Neural cell (in vitro differentiated cells): ENCODE measurements at regions not wholly inside any gene's neighbourhood (a gene's known extent, or its start where the extent isn't known, plus 50 kb on each side); places are given as distances from the start of the nearest gene placed in this dataset.
"Not testable (repeated sequence)": the region's sequence is repeated elsewhere in the genome, so short reads cannot be mapped to it uniquely, and the experiment has no call there.

Experiments used
- H2AFZ ChIP-seq: fragments of 200-600, 300-800 bp; sonication (generic), shearing (Covaris generic); 2 replicates; pipeline ENCODE4 v1.6.0; 2014; ENCODE audit warnings: low read depth, mild to moderate bottlenecking, antibody characterized with exemption, low read length, moderate library complexity
- H3F3A ChIP-seq: fragments of 200-600 bp; shearing (Covaris generic); 2 replicates; pipeline ENCODE4 v1.6.1; 2016; ENCODE audit warnings: mild to moderate bottlenecking, moderate library complexity, mixed read lengths, antibody characterized with exemption, low read length; ENCODE audit not compliant: insufficient read depth, poor library complexity, severe bottlenecking
- H3K27ac ChIP-seq: fragments of 200-600, 300-800 bp; sonication (generic), shearing (Covaris generic); 2 replicates; pipeline ENCODE4 v1.5.1; 2014; ENCODE audit warnings: mild to moderate bottlenecking, low read length, moderate library complexity
- H3K27me3 ChIP-seq: fragments of 300-800, 200-600 bp; sonication (generic), shearing (Covaris generic); 2 replicates; pipeline ENCODE4 v1.6.0; 2014; ENCODE audit warnings: mild to moderate bottlenecking, low read depth, low read length, moderate library complexity; ENCODE audit not compliant: insufficient read depth
- H3K36me3 ChIP-seq: fragments of 300-800, 200-600 bp; sonication (generic), shearing (Covaris generic); 2 replicates; pipeline ENCODE4 v1.5.1; 2014; ENCODE audit warnings: mild to moderate bottlenecking, antibody characterized with exemption, low read length, moderate library complexity; ENCODE audit not compliant: insufficient read depth
- H3K4me2 ChIP-seq: fragments of 300-800, 200-600 bp; sonication (generic), shearing (Covaris generic); 2 replicates; pipeline ENCODE4 v1.6.0; 2014; ENCODE audit warnings: mild to moderate bottlenecking, low read length
- H3K4me3 ChIP-seq: fragments of 300-800, 200-600 bp; sonication (generic), shearing (Covaris generic); 2 replicates; pipeline ENCODE4 v1.5.1; 2014; ENCODE audit warnings: mild to moderate bottlenecking, low read length, moderate library complexity
- H3K79me2 ChIP-seq: fragments of 200-600 bp; shearing (Covaris generic); replicated peaks from 2 replicates; pipeline ENCODE4 v1.6.0; 2014; ENCODE audit warnings: mild to moderate bottlenecking, low read length, moderate library complexity; ENCODE audit not compliant: insufficient read depth
- H3K9ac ChIP-seq: fragments of 300-800, 200-600 bp; sonication (generic), shearing (Covaris generic); 2 replicates; pipeline ENCODE4 v1.6.1; 2016; ENCODE audit warnings: mild to moderate bottlenecking, low read length, mixed read lengths
- H3K9me2 ChIP-seq: fragments of 200-600 bp; shearing (Covaris generic); 2 replicates; pipeline ENCODE4 v1.6.1; 2016; ENCODE audit warnings: mild to moderate bottlenecking, low read length, mixed read lengths; ENCODE audit not compliant: insufficient read depth
- H3K9me3 ChIP-seq: fragments of 200-600, 300-800 bp; sonication (generic), shearing (Covaris generic); 2 replicates; pipeline ENCODE4 v1.6.1; 2016; ENCODE audit warnings: mild to moderate bottlenecking, mixed run types, low read length, moderate library complexity, mixed read lengths
- H4K20me1 ChIP-seq: fragments of 200-600 bp; shearing (Covaris generic); 2 replicates; pipeline ENCODE4 v1.6.1; 2016; ENCODE audit warnings: mild to moderate bottlenecking, mixed run types; ENCODE audit not compliant: insufficient read depth
- EP300 ChIP-seq: fragments of 450-650 bp; conservative IDR thresholded peaks from 2 replicates; pipeline ENCODE4 v1.6.1; 2014; ENCODE audit warnings: antibody characterized with exemption, mild to moderate bottlenecking, moderate library complexity; ENCODE audit not compliant: poor library complexity, severe bottlenecking
- EZH2 ChIP-seq: fragments of 200-600, 300-800 bp; shearing (Covaris generic), sonication (generic); IDR thresholded peaks from 2 replicates; pipeline ENCODE4 v1.6.1; 2014; ENCODE audit warnings: antibody characterized with exemption, low read length, borderline replicate concordance, mild to moderate bottlenecking; ENCODE audit not compliant: insufficient read depth, poor library complexity, severe bottlenecking
- MXI1 ChIP-seq: fragments of 450-650 bp; conservative IDR thresholded peaks from 2 replicates; pipeline ENCODE4 v1.6.1; 2014; ENCODE audit warnings: antibody characterized with exemption, mild to moderate bottlenecking; ENCODE audit not compliant: poor library complexity, severe bottlenecking
- POLR2AphosphoS5 ChIP-seq: IDR thresholded peaks from 2 replicates; pipeline ENCODE4 v1.6.1; 2012
- RAD21 ChIP-seq: fragments of 450-650 bp; conservative IDR thresholded peaks from 2 replicates; pipeline ENCODE4 v1.6.1; 2014; ENCODE audit warnings: antibody characterized with exemption, mild to moderate bottlenecking, moderate library complexity
- SMC3 ChIP-seq: fragments of 450-650 bp; conservative IDR thresholded peaks from 2 replicates; pipeline ENCODE4 v1.6.1; 2014; ENCODE audit warnings: antibody characterized with exemption, mild to moderate bottlenecking, moderate library complexity; ENCODE audit not compliant: poor library complexity
- TAF1 ChIP-seq: IDR thresholded peaks from 2 replicates; pipeline ENCODE4 v1.6.1; 2012; ENCODE audit warnings: low read depth
- TF ChIP-seq, protein P1 (sequence below): IDR thresholded peaks from 2 replicates; pipeline ENCODE4 v1.6.1; 2012; ENCODE audit warnings: borderline replicate concordance
- TF ChIP-seq, protein P2 (sequence below): fragments of 450-650 bp; IDR thresholded peaks from 2 replicates; pipeline ENCODE4 v1.5.1; 2014; ENCODE audit warnings: antibody characterized with exemption, mild to moderate bottlenecking, moderate library complexity; ENCODE audit not compliant: poor library complexity, severe bottlenecking

DNA sequence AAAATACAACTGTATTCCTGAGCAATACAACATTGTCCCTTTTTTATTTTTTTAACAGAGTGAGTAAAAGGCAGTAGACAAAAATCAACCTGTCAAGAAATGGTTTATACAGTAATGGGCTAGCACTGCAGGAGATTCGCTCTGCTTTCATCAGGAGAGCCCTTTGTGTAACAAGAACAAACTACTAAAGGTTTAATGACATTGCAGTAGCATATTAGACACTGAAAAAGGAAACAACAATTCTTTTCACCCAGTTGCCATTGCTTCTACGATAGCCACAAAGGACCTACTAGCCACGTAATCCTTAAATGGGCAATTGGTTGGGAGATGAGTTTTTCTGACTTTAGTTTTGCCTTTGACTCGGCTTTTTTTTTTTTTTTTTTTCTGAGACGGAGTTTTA lies 319.8 kb upstream of the TRPM3 start:
- Histone ChIP-seq H4K20me1 (no peaks in the 10 kb centered on the region), H3K27ac (no peak overlapping the region), H3K79me2 (no peaks in the 10 kb centered on the region), H3F3A (peaks cover 3% of the 10 kb centered on the region), H3K4me2 (no peak overlapping the region), H3K9me3 (no peaks in the 10 kb centered on the region), H3K27me3 (peaks cover 13% of the 10 kb centered on the region), H3K36me3 (no peaks in the 10 kb centered on the region), H2AFZ (no peak overlapping the region), H3K9me2 (no peaks in the 10 kb centered on the region), H3K4me3 (no peak overlapping the region), H3K9ac (no peak overlapping the region)
- TF ChIP-seq EP300, result no peak
- TF ChIP-seq RAD21, result no peak
- no peak for TF ChIP-seq TAF1
- TF ChIP-seq POLR2AphosphoS5, result no peak
- no peak for TF ChIP-seq EZH2
- TF ChIP-seq, protein P1, sequence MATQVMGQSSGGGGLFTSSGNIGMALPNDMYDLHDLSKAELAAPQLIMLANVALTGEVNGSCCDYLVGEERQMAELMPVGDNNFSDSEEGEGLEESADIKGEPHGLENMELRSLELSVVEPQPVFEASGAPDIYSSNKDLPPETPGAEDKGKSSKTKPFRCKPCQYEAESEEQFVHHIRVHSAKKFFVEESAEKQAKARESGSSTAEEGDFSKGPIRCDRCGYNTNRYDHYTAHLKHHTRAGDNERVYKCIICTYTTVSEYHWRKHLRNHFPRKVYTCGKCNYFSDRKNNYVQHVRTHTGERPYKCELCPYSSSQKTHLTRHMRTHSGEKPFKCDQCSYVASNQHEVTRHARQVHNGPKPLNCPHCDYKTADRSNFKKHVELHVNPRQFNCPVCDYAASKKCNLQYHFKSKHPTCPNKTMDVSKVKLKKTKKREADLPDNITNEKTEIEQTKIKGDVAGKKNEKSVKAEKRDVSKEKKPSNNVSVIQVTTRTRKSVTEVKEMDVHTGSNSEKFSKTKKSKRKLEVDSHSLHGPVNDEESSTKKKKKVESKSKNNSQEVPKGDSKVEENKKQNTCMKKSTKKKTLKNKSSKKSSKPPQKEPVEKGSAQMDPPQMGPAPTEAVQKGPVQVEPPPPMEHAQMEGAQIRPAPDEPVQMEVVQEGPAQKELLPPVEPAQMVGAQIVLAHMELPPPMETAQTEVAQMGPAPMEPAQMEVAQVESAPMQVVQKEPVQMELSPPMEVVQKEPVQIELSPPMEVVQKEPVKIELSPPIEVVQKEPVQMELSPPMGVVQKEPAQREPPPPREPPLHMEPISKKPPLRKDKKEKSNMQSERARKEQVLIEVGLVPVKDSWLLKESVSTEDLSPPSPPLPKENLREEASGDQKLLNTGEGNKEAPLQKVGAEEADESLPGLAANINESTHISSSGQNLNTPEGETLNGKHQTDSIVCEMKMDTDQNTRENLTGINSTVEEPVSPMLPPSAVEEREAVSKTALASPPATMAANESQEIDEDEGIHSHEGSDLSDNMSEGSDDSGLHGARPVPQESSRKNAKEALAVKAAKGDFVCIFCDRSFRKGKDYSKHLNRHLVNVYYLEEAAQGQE, result no peak
- TF ChIP-seq, protein P2, sequence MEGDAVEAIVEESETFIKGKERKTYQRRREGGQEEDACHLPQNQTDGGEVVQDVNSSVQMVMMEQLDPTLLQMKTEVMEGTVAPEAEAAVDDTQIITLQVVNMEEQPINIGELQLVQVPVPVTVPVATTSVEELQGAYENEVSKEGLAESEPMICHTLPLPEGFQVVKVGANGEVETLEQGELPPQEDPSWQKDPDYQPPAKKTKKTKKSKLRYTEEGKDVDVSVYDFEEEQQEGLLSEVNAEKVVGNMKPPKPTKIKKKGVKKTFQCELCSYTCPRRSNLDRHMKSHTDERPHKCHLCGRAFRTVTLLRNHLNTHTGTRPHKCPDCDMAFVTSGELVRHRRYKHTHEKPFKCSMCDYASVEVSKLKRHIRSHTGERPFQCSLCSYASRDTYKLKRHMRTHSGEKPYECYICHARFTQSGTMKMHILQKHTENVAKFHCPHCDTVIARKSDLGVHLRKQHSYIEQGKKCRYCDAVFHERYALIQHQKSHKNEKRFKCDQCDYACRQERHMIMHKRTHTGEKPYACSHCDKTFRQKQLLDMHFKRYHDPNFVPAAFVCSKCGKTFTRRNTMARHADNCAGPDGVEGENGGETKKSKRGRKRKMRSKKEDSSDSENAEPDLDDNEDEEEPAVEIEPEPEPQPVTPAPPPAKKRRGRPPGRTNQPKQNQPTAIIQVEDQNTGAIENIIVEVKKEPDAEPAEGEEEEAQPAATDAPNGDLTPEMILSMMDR, result no peak
- no peak for TF ChIP-seq MXI1
- TF ChIP-seq SMC3, result no peak

DNA sequence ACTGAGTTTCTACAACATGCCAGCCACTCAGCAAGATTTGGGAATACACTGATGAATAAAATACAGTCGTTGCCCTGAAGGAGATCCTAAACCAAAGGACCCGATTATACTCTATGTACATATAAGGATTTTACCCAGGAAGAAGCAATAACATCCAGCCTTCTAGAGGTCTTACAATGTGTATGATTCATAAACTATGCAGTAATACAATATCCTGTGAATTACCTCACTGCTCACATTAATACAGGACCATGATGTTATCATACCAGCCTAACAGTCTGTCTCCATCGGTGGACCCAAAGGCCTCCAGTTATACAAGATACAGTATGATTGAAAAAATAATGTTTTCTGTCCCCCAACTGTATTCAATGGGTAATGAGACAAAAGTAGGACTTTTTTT lies 310.5 kb upstream of the TRPM3 start:
- Histone ChIP-seq H3K4me2 (no peak overlapping the region), H2AFZ (no peak overlapping the region), H3K27ac (no peak overlapping the region), H3K9me3 (no peaks in the 10 kb centered on the region), H3K9me2 (no peaks in the 10 kb centered on the region), H4K20me1 (no peaks in the 10 kb centered on the region), H3F3A (no peaks in the 10 kb centered on the region), H3K27me3 (no peaks in the 10 kb centered on the region), H3K36me3 (no peaks in the 10 kb centered on the region), H3K9ac (no peak overlapping the region), H3K79me2 (no peaks in the 10 kb centered on the region), H3K4me3 (no peak overlapping the region)
- TF ChIP-seq POLR2AphosphoS5 (no peak), EZH2 (no peak), MXI1 (no peak), SMC3 (no peak), TAF1 (no peak), RAD21 (no peak), EP300 (no peak)
- TF ChIP-seq, protein P1, result no peak
- TF ChIP-seq, protein P2, result no peak

DNA sequence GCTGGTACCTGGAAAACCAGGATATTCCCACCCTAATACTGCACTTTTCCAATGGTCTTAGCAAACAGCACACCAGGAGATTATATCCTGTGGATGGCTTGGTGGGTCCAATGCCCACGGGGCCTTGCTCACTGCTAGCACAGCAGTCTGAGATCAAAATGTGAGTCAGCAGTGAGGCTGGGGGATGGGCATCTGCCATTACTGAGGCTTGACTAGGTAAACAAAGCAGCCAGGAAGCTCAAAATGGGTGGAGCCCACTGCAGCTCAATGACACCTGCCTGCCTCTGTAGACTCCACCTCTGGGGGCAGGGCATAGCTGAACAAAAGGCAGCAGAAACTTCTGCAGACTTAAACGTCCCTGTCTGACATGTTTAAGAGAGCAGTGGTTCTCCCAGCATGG lies 285.9 kb upstream of the TRPM3 start:
- not testable (repeated sequence) for H3K27ac ChIP-seq, H3K9me3 ChIP-seq, H3K9me2 ChIP-seq, H2AFZ ChIP-seq, H3K4me2 ChIP-seq, H4K20me1 ChIP-seq, H3K36me3 ChIP-seq, H3F3A ChIP-seq, H3K9ac ChIP-seq, H3K79me2 ChIP-seq, H3K4me3 ChIP-seq, H3K27me3 ChIP-seq
